HG03060 (cell line): ENCODE measurements at regions not wholly inside any gene's neighbourhood (a gene's known extent, or its start where the extent isn't known, plus 50 kb on each side); places are given as distances from the start of the nearest gene placed in this dataset.

ENCODE experiments used
- ATAC-seq: cut with Tn5 transposase; IDR thresholded peaks from one replicate; pipeline ENCODE4 v1.9.1; 2021; ENCODE audit warnings: low read depth, moderate number of reproducible peaks; ENCODE audit not compliant: unreplicated experiment

DNA sequence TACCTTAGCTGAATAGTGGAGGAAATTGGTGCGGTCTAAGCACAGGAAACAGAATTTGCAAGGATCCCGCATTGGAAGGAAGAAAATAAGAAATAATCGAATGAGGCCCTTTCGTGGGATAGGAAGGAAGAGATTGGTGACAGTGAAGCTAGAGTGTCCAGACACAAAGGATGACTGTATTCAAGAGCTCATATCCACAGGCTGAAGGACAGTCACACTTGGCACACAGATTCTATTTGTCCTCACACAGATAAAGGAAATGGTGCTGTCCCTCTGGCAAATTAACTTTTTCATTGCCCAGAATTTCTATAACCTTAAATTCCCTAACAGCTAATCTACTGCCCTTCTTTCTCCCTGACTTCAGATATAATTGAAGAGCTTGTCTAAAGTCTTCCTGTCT, 2188.9 kb upstream of the TENM3 start:
- no peak for ATAC-seq

DNA sequence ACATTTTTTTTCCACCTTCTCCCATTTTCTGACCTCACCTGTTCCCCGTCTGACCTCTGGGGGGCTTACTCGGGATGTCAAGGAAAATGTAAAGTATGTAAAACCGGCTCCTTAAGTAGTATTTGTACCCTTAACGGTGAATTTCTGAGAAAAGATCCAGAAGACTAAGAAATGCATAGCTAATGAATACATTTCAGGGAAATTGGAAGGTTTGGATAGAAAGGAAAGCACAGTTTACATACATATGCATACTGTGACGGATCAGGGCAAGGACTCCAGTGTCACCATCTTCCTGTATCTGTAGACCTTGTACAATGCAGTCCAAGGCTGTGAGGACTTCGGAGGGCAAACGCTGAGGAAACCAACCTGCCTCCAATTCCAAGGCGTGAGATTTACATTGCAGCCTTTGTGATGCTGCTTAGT, 2185.9 kb upstream of the TENM3 start:
- ATAC-seq = no peak

DNA sequence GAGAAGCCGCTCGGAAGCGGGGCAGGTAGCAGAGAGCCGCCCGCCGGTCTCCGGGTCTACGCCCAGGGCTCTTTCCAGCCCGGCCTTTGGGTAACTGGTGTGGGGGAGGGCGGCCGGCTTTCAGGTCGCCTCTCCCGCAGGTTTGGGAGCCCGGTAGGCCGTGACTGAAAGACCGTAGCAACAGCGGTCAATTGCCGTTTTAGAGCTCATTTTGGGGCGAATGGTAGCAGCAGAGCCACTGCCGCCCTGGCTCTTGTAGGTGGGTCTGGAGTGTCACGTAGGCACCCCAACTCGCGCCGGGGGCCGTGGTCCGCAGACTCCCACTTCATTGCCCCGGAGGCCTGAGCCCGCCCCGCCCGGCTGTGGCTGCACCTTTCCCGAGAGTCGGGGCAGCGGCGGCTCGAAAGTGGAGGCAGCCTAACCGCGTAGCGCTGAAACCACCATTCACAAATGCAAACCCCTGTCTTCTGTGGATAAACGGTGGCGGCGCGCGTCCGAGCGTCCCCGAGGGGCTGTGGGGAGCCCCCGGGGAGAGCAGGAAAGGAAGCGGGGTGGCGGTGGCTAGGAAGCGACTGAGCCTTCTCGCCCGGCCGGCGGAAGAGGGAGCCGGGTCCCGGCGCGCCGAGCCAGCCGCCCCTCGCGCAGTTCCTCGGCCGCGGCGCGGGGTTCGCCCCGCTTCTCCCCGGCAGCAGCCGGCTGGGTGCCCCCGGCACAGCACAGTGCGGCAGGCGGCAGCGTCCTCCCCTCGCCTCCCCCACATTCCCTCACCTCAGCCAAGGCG, 2185.1 kb upstream of the TENM3 start:
- ATAC-seq = no peak

DNA sequence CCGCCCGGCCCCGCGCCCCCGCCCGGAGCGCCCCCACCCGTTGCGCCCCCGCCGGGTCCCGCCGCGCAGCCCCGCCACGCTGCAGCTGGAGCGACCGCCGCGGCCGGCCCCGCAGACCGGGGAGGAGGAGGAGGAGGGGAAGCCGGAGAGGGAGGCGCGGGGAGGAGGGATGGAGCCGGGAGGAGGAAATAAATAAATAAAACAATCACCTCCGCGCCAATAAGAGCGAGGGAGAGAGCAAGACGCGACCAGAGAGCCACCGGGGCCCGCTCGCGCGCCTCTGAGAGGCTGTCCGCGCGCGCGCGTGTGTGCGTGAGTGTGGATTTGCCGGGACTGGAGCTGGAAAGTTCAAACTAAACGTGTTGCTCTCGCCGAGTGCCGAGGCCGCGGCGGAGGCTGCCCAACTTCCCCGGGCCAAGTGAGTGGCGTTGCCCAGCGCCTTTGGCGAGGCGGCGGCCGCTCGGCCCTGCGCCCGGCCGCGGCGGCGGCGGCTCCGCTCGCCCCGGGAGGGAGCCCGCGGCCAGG, 2184.4 kb upstream of the TENM3 start:
- no peak for ATAC-seq

DNA sequence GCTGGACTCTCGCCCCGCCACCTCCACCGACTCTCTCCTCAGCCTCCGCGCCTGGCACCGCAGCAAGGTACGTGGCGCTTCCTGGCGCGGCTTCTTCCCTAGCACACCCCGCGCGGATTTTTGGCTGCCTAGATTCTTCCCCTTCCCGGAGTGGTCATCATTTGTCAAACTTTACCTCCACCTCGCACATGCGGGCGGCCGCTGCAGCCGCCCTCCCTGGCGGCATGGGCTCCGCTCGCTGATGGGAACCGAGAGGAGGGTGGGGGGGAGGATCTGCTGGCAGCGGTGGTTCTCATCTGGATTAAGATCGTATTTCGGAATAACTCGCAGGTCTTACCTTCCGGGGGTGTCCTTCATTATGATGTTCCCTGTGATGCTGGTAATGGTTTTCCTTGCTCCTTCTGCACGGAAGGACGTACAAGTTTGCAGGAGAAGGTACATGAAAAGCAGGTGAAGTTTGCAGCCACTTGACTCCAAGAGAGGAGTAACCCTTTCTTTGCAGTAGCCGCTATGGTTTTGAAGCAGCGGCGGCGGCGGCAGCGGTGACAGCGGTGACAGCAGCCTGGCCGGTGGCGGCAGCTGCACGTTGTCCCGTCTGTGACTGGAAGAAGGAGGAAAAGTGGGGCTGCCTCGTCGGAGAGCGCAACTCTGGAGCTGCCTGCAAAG, 2183.9 kb upstream of the TENM3 start:
- no peak for ATAC-seq

DNA sequence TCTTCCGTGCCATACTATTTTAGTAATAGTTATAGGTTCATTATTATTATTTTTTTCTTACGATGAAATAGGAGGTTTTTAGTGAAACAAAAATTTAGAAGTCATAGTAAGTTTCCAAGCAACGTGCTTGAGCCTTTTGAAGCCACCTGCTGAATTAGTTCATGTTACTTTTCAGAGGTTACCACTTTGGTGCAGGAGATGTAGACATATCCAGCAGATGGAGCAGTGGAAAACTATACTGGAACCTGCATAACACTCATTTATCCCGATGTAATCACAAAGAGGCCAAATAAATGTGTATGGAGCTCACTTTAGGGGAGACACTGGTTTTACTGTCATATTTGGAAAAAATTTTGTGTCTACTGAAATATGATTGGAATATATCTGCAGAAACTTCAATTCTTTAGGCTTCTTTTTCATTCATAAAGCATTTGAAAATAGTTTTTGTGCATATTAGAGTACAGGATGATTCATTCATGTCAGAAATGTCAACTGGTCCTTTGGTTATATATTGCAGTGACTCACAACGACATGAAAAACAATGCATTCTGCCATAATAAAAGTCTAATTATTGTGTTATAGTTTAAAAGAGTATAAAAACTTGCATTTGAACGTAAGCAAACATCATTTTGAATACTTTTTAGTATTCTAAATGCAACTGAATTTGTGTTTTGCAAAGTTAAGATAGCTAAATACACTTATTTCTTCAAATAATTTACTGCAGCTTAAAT, 2182.9 kb upstream of the TENM3 start:
- ATAC-seq = no peak

DNA sequence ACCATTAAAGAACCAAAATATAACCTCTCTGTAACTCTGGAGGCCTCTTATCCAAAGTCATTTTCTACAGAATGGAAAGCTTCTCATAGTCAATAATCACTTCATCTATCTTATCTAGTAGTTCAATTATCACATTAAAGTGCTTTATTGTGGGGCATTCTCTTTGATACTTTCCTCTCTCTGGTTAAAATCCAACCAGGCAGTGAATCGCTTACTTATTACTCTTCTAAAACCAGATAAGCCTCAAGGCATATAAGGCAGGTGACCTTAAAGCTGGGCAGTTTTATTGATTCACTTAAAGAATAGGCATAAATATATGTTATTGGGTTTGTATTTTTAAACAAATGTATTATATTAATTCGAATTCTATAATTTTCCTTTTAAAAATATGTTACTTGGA, 2162.1 kb upstream of the TENM3 start:
- no peak for ATAC-seq

DNA sequence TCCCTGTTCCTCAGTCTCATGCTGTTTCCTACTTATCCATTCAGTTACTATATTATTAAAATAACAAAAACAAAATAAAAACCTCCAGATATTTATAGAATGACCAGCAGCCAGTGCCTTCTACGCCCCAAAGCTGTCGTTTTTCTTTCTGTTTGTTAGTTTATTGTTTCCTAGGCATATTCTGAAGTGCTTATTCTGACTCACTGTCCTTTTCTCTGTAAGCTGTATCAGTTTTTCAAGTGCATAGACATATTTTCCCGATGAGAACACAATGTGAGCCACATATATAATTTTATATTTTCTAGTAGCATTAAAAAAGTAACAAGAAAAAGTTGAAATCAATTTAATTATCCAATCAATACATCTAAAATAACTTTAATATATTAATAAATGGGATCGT, 2158.6 kb upstream of the TENM3 start:
- no peak for ATAC-seq

DNA sequence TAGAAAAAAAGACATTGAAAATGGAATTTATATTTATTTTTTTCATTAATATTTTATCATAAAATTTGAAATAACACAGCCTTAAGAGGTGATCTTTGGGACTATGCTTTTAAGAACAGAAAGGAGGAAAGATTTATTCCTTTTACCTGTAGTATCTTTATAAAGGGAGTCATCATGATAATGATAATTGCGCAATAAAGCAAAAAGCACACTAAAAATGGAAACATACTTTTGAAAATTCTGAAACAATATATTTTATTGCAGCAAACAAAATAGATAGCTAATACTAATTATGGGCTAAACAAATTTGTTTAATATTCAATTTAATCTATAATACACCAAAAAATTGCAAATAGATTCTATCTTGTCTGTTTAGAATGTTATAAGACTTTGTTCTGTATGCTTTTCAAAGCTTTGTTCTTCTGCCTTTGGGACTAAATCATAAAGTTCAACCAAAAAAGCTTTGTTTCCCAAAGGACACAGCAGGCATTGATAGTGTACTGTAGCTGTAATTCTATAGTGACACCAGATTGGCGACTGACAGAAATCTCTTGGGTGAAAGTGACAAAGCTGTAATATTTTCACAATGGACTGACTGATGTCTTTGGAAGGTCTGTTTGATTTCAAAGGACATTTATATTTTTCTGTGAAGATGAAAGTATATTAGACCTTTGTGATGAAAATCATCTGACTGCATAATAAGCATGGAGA, 2156.6 kb upstream of the TENM3 start:
- ATAC-seq = no peak

DNA sequence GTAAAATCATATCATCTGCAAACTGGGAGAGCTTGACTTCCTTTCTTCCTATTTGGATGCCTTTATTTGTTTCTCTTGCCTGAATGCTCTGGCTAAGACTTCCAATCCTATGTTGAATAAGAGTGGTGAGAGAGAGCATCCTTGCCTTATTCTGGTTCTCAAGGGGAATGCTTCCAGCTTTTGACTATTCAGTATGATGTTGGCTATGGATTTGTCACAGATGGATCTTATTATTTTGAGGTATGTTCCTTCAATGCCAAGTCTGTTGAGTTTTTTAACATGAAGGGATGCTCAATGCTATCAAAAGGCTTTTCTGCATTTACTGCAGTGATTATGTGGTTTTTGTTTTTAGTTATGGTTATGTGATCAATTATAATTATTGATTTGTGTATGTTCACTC, 2144.6 kb upstream of the TENM3 start:
- ATAC-seq = no peak

DNA sequence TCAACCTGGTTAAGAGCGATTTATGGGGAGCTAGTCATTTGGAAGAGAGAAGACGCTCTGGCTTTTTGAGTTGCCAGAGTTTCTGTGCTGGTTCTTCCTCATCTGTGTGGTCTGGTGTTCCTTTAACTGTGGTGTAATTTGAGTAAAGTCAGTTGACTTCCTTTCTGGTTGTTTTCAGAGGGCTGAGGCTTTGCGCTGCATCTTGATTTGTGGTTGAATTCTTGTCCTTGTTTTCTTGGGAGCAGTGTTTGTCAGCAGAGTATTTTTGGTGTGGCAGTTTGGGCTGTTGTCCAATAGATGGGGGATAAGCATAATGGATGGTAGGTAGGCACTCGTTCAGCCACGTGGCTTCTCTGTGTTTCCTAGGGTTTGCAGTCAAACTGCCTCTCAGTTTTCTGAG, 2143.2 kb upstream of the TENM3 start:
- no peak for ATAC-seq

DNA sequence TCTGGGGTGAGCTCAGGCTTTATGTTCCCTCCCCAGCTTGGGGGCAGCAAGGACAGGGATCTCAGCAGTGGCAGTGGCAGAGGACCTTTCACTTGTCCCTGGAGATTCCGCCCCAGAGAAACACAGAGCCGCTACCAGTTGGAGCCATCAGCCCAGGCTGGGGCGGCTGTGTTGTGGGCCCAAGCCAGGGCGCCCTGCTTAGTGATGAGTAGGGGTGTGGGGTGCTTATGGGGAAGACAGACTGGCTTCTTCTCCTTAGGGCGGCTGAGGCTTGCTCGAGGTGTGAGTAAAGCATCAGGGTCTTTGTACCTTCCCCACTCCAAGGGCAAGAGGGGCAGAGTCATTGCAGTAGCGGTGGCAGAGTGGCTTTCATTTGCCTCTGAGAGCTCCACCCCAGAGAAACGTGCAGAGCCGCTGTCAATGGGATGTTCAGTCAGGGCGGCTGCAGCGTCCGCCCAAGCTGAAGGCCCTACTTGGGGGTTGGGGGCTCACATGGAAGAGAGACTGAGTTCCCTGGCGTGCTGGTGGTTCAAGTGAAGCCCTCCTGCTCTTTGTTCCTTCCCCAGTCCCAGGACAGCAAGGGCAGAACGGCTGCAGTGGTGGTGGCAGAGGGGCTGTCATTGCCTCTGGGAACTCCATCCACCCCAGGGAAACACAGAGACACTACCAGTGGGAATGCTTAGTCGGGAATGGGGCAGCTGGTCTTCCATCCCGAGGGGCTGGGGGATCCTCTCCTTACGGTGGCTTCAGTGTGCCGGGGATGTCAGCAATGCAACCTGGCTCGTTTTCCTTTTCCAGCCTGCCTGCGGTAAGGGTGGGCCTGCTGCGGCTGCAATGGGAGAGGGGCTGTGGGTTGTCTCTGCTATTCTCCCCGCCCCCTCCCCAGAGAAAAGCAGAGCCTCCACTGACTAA, 2142.5 kb upstream of the TENM3 start:
- no peak for ATAC-seq

DNA sequence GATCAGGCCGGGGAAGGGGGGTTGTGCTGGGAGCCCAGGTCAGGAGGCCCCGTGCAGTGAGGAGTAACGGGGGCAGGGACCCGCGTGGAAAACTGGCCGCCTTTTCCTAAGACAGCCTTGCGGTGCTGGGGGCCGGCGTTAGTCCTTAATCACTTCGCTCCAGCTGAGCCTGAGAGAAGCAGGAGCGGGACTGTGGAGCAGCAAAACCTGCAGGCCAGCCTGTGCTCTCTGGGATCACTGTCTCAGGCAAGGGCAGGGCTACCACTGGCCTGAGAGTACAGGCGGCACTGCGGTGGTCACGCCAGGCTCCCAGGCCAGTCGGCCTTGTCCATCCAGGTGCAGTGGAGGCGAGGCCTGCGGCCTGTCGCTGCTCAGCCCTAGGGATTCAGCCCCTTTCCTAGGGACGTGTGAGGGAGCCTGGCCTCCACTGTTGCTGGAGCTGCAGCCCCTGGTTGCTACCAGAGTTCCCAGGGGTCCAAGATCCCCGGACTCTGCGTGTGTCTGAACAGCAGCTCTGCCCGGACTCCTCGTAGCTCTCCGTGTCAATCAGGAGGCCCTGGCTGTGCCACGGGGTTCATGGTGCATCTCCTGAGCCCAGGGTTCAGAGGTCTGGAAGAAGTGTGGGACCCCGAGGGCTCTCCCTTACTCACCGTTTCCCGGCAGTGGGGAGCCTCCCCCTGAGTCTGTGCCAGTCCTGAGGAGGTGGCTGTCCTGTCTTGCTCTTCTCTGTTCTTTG, 2141.7 kb upstream of the TENM3 start:
- ATAC-seq = no peak

DNA sequence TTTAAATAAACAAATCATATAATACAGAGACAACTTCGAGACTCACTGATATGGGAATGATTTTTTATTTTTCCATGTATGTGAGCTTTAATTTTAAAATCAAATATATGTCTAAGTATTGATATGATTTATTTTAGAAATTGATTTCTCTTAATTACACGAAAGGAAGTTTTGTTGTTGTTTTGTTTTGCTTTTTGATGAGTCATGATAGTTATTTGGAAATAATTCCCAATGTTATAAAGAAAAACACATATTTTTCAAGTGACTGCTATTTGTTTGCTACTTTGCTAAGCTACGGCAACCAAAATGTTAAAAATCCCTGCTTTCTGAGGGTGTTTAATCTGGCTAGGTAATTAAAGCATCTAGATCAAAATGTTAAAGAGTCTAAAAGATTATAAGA, 2139.4 kb upstream of the TENM3 start:
- no peak for ATAC-seq

DNA sequence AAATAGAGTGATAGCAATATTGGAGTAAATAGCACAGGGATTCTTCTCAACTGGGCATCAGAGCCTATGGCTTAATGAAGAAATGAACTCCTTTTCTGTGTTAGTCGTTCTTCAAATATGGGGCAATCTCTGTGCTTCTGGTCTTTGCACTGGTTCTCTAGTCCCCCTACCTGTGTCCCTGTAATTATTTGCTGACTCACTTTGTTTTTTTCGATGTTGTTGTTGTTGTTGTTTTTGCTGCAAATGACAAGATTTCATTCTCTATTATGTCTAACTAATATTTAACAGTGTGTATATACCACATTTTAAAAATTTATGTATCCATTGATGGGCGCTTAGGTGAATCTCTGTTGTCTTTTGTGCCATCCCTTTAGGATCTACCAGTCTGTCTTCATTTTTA, 2137.8 kb upstream of the TENM3 start:
- ATAC-seq = no peak

DNA sequence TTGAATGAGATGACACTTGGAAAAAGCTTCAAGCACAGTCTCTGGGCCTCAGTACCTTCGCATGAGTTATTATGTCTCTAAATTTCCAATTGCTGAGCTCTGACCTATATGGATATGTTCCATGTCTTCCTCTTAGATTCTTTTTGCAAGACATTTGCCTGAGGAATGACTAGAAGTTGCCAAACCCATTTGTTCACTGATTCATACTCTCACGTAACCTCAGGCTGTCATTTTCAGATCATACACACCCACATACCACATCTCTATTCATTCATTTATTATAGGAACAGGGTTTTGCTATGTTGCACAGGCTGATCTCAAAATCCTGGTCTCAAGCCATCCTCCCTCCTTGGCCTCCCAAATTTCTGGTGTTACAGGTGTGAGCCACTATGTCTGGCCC, 2137.1 kb upstream of the TENM3 start:
- no peak for ATAC-seq

DNA sequence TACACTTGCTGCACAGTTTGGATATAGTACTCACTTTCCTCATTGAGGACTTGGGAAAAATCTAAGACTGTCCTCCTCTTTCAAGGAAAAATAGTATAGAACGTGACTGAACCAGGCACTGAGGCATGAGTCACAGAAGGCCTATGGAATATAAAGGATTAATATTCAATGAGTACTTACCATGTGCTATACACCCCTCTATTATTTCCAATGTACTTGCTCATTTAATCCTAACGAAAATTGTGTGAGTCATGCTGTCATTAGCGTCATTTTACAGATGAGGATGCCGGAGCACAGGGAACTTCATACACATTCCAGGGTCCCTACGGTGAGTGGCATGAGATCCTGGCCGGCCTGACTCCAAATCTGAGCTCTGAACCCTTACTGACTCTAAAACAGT, 2136.2 kb upstream of the TENM3 start:
- ATAC-seq = no peak

DNA sequence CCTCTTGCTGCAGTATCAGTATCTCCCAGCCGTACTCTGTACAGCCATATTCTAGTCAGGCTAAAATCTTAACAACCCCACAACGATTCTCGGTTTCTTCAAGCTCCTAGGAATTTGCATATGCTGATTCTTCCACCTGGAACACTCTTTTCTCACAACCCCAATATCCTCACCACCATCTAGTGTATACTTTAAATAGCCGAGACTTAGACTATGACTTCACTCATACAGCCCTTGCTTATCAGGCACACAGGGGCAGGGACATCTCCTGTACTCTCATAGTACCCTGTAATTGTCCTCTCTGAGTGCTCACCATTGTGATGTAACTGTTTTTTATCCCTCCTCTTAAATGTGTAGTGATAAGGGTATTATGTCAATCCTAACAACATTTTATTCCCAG, 2126.4 kb upstream of the TENM3 start:
- ATAC-seq = no peak

DNA sequence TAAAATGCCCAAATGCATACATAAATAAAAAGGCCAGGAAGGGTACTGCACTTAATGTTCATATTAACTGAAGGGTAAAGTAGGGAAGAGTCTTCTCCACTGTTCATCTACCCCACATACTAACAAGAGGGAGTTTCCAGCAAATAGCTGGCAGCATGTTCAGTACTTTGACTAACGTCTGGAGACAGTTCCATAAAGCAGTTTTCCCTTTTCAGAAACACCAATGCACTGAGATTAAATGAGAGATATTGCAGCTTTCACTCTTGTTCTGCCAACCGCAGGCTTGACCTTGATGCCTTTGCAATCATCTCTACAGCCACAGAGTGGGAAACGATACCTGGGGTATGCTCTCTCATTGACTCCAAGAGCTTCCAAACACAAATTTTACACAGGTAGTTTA, 2123.1 kb upstream of the TENM3 start:
- ATAC-seq = no peak
